ENCODE measurements at regions not wholly inside any gene's neighbourhood (a gene's known extent, or its start where the extent isn't known, plus 50 kb on each side); places are given as distances from the start of the nearest gene placed in this dataset.

DNA sequence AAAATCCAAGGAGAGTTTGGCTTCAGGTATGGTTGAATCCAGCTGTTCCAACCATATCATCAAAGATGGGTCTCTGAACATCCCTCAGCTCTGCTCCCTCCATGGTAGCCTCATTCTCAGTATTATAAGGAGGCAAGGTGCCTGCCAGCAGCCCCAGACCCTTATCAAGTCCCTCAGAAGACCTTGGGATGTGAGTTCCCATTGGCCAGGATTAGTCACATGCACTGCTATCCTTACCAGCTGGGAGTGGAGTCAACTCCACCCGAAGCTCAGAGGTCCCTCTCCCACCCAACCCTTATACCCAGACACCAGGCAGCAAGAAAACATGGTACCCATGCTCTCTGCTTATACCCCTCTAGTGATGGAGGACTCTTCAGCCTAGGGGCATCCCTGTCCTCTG, 153.7 kb upstream of the ZBTB40 start:
- no peak overlapping the region for H3K27ac ChIP-seq
- H3K4me1 ChIP-seq, result no peaks in the 10 kb centered on the region
- WGBS, 2 donors (ENCODE audit: low coverage in 1 of 2), result 13 to 60% methylated on average over 1 of the region's 1 CpG
- no peak for TF ChIP-seq CTCF (IDR thresholded peaks at IDR 0.05)
- TF ChIP-seq POLR2A (IDR thresholded peaks at IDR 0.05), result no peak
- no peak for TF ChIP-seq EP300 (IDR thresholded peaks at IDR 0.05)
- no peak for TF ChIP-seq POLR2AphosphoS5 (IDR thresholded peaks at IDR 0.05)
- no peak for ATAC-seq
- peaks cover 62% of the 10 kb centered on the region for H3K27me3 ChIP-seq
- H3K36me3 ChIP-seq, result no peaks in the 10 kb centered on the region
- H3K9me3 ChIP-seq, result peaks cover 0 to 21% (median 0%) of the 10 kb centered on the region in 3 donors
- no peak overlapping the region for H3K4me3 ChIP-seq

GRCh38 chr1:22303816-22304215, 147.8 kb upstream of the ZBTB40 start:
- no peaks in the 10 kb centered on the region for H3K36me3 ChIP-seq
- TF ChIP-seq POLR2AphosphoS5 (IDR thresholded peaks at IDR 0.05) (no peak), EP300 (IDR thresholded peaks at IDR 0.05) (no peak), CTCF (IDR thresholded peaks at IDR 0.05) (no peak), POLR2A (IDR thresholded peaks at IDR 0.05) (no peak)
- no peak overlapping the region for H3K4me3 ChIP-seq
- H3K9me3 ChIP-seq, result peaks cover 0 to 25% (median 0%) of the 10 kb centered on the region in 3 donors
- ATAC-seq, result no peak
- H3K27me3 ChIP-seq, result peaks cover 41% of the 10 kb centered on the region
- H3K4me1 ChIP-seq, result no peaks in the 10 kb centered on the region
- no peak overlapping the region for H3K27ac ChIP-seq

DNA sequence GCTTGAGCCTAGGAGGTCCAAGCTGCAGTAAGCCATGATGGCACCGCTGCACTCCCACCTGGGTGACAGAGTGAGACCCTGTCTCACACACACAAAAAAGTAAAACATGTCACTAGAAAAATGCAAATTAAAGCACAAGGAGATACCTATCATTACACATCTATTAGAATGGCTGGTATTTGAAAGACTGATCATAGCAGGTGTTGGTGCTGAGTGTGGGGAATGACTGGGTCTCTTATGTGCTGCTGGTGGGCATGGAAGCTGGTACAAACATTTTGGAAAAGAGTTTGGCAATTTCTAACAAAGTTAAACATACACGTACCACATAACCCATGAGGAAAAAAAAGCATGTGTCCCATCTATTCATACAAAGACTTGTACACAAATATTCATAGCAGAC, 142.1 kb upstream of the ZBTB40 start:
- TF ChIP-seq POLR2AphosphoS5 (IDR thresholded peaks at IDR 0.05) (no peak), CTCF (IDR thresholded peaks at IDR 0.05) (no peak), EP300 (IDR thresholded peaks at IDR 0.05) (no peak), POLR2A (IDR thresholded peaks at IDR 0.05) (no peak)
- H3K4me3 ChIP-seq, result no peak overlapping the region
- H3K4me1 ChIP-seq, result no peaks in the 10 kb centered on the region
- 82 to 100% methylated on average over 2 of the region's 2 CpGs for WGBS, 2 donors (ENCODE audit: low coverage in 1 of 2)
- no peak overlapping the region for H3K27ac ChIP-seq
- H3K27me3 ChIP-seq, result peaks cover 46% of the 10 kb centered on the region
- H3K9me3 ChIP-seq, result peaks cover 0 to 14% (median 0%) of the 10 kb centered on the region in 3 donors
- no peak for ATAC-seq
- no peaks in the 10 kb centered on the region for H3K36me3 ChIP-seq

DNA sequence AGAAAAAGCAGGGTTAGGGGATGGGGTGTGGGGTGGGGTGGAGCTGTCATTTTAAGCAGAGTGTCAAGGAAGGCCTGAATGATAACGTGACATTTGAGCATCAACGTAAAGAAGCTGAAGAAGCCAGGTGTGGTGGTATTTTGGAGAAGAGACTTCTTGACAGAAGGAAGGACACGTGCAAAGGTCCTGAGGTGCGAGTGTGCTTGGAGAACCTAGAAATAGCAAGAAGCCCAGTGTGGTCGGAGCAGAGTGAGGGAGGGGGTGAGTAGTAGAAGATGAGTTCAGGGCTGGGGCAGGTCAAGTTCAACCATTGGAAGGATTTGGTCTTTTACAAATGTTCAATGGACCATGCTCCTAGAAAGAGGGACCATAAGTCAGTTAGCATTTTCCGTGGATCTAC, 140.2 kb upstream of the ZBTB40 start:
- H3K36me3 ChIP-seq, result no peaks in the 10 kb centered on the region
- no peak overlapping the region for H3K27ac ChIP-seq
- ATAC-seq, result no peak
- peaks cover 45% of the 10 kb centered on the region for H3K27me3 ChIP-seq
- no peak overlapping the region for H3K4me3 ChIP-seq
- 85 to 91% methylated on average over 6 of the region's 6 CpGs for WGBS, 2 donors (ENCODE audit: low coverage in 1 of 2)
- peaks cover 0 to 14% (median 0%) of the 10 kb centered on the region in 3 donors for H3K9me3 ChIP-seq
- H3K4me1 ChIP-seq, result no peaks in the 10 kb centered on the region
- TF ChIP-seq POLR2A (IDR thresholded peaks at IDR 0.05) (no peak), POLR2AphosphoS5 (IDR thresholded peaks at IDR 0.05) (no peak), CTCF (IDR thresholded peaks at IDR 0.05) (no peak), EP300 (IDR thresholded peaks at IDR 0.05) (no peak)

- H3K27ac ChIP-seq, result no peak overlapping the region
- no peak for TF ChIP-seq EP300 (IDR thresholded peaks at IDR 0.05)
- TF ChIP-seq POLR2AphosphoS5 (IDR thresholded peaks at IDR 0.05), result no peak
- no peak for TF ChIP-seq CTCF (IDR thresholded peaks at IDR 0.05)
- H3K4me3 ChIP-seq, result no peak overlapping the region
- no peaks in the 10 kb centered on the region for H3K36me3 ChIP-seq
- peaks cover 53% of the 10 kb centered on the region for H3K27me3 ChIP-seq
- H3K9me3 ChIP-seq, result peaks cover 0 to 11% (median 0%) of the 10 kb centered on the region in 3 donors
- WGBS, 2 donors (ENCODE audit: low coverage in 1 of 2), result 50 to 100% methylated on average over 1 of the region's 8 CpGs
- no peak for ATAC-seq
- no peaks in the 10 kb centered on the region for H3K4me1 ChIP-seq
Measured at GRCh38 chr1:22313321-22313720, 138.3 kb upstream of the ZBTB40 start.

Data from gastroesophageal sphincter (tissue), 4 donors.